Heart left ventricle (tissue), 16 donors: ENCODE measurements at regions not wholly inside any gene's neighbourhood (a gene's known extent, or its start where the extent isn't known, plus 50 kb on each side); places are given as distances from the start of the nearest gene placed in this dataset.

ENCODE experiments used
- ATAC-seq, 4 donors: fragments of 200-7000 bp; cut with Tn5 transposase; one replicate each; pipeline ENCODE4 v1.9.1; 2020 to 2022; ENCODE audit warnings: moderate library complexity in 4 of 4, mild to moderate bottlenecking in 3 of 4, moderate number of reproducible peaks in 1 of 4
- DNase-seq, 5 donors: peaks; one replicate each; pipeline ENCODE4 v3.0.0-alpha.2; 2020
- H3K27ac ChIP-seq, 12 donors: fragments of 200-600 bp; sonication (generic) in 4 of 12; one replicate each; pipeline versions ENCODE4 v1.5.0 to v1.8.0; 2016 to 2022; ENCODE audit warnings: mild to moderate bottlenecking in 2 of 12
- H3K27me3 ChIP-seq, 9 donors: fragments of 200-600 bp; sonication (generic) in 2 of 9; one replicate each; pipeline versions ENCODE4 v1.5.1 to v1.8.0; 2016 to 2022; ENCODE audit warnings: mild to moderate bottlenecking in 3 of 9
- H3K36me3 ChIP-seq, 9 donors: fragments of 200-600 bp; sonication (generic) in 2 of 9; one replicate each; pipeline versions ENCODE4 v1.5.0 to v1.8.0; 2018 to 2022; ENCODE audit warnings: mild to moderate bottlenecking in 2 of 9
- H3K4me1 ChIP-seq, 12 donors: fragments of 200-600 bp; sonication (generic) in 4 of 12; one replicate each; pipeline versions ENCODE4 v1.5.0 to v1.8.0; 2016 to 2022; ENCODE audit warnings: mild to moderate bottlenecking in 3 of 12
- H3K4me3 ChIP-seq, 12 donors: fragments of 200-600 bp; sonication (generic) in 4 of 12; one replicate each; pipeline versions ENCODE4 v1.5.0 to v1.8.0; 2017 to 2022; ENCODE audit warnings: mild to moderate bottlenecking in 9 of 12, moderate library complexity in 4 of 12
- H3K9me3 ChIP-seq, 12 donors: fragments of 200-600 bp; sonication (generic) in 4 of 12; one replicate each; pipeline versions ENCODE4 v1.5.0 to v1.8.0; 2016 to 2022; ENCODE audit warnings: mild to moderate bottlenecking in 1 of 12
- CTCF ChIP-seq, 12 donors: fragments of 200-600 bp; sonication (generic) in 4 of 12; IDR thresholded peaks; one replicate each; pipeline versions ENCODE4 v1.5.0 to v1.8.0; 2018 to 2022; ENCODE audit warnings: antibody characterized with exemption in 12 of 12, mild to moderate bottlenecking in 5 of 12
- POLR2A ChIP-seq, 2 donors: fragments of 450-650 bp; IDR thresholded peaks; one replicate each; pipeline ENCODE4 v1.6.1; 2017; ENCODE audit warnings: antibody characterized with exemption in 2 of 2, mild to moderate bottlenecking in 2 of 2, moderate library complexity in 2 of 2
- WGBS, 4 donors: extraction: QIAGEN DNeasy Blood & Tissue Kit in 2 of 4; methylation state at CpG; one replicate each; pipeline versions ENCODE4 v1.1.5 to v1.1.7; 2013 to 2018; 5-methylcytosine and 5-hydroxymethylcytosine counted together
- intact Hi-C, 10 donors: fragments of 100-400 bp; cut with DNase I; formaldehyde crosslinking; loops; one replicate each; pipeline versions ENCODE4 v1.11.1 to v1.14.2; 2022
- donor health status: ischemic (EF 13 %, LVEDD 7.1; RV severe dilation, severe dysfunction).
- donor health status: healthy with polysubstance abuse.
- donor health status: DM: no; HTN: yes; CAD: no.
- donor health status: DM: no; HTN: no; CAD: no.
- donor health status: ischemic (EF 25% LVEDD 6.9; RV normal size, moderate dysfunction).
- donor health status: ischemic (EF 25% LVEDD 5.7; RV mildly dilated, moderate dysfunction).
- donor health status: healthy.
- donor health status: DM: yes; HTN: yes; CAD: no.
- donor health status: ischemic (EF 35%, LVEDD 5.7; RV mildly dilated, moderate dysfunction).
- donor health status: nonischemic (EF 11% LVEDD 7.7; RV severe dilation, severe dysfunction).
- donor health status: DM: yes; HTN: yes; CAD: no.
- donor health status: PGD.
- donor health status: ischemic (EF 29% LVEDD 5.4; RV normal size, mild dysfunction).
- donor health status: nonischemic (EF 23%, LVEDD 6.1; RV moderate dilation, normal function).

- no peak for ATAC-seq
- intact Hi-C loops: no loop called here
- Histone ChIP-seq H3K4me3 (no peak overlapping the region), H3K36me3 (no peaks in the 10 kb centered on the region), H3K27ac (no peak overlapping the region), H3K27me3 (no peaks in the 10 kb centered on the region), H3K9me3 (no peaks in the 10 kb centered on the region), H3K4me1 (peaks cover 0 to 7% (median 0%) of the 10 kb centered on the region in 12 donors)
- WGBS, 4 donors: 87 to 95% (median 93%) methylated on average over 5 of the region's 5 CpGs
- DNase-seq: no peak
- no peak for TF ChIP-seq CTCF (IDR thresholded peaks at IDR 0.05)
- TF ChIP-seq POLR2A (IDR thresholded peaks at IDR 0.05): no peak
Measured at GRCh38 chr3:106182950-106183511, 314.2 kb upstream of the CBLB start.

GRCh38 chr3:106183762-106184391, 315.1 kb upstream of the CBLB start:
- peaks cover 0 to 7% (median 0%) of the 10 kb centered on the region in 12 donors for H3K4me1 ChIP-seq
- TF ChIP-seq POLR2A (IDR thresholded peaks at IDR 0.05) (no peak), CTCF (IDR thresholded peaks at IDR 0.05) (no peak)
- 61 to 72% (median 66%) methylated on average over 1 of the region's 1 CpG for WGBS, 4 donors
- no peaks in the 10 kb centered on the region for H3K27me3 ChIP-seq
- ATAC-seq (no peak), DNase-seq (no peak)
- intact Hi-C loops: no loop called here
- H3K4me3 ChIP-seq: no peak overlapping the region
- H3K27ac ChIP-seq: no peak overlapping the region
- no peaks in the 10 kb centered on the region for H3K36me3 ChIP-seq
- no peaks in the 10 kb centered on the region for H3K9me3 ChIP-seq

GRCh38 chr3:106184540-106185457, 316.0 kb upstream of the CBLB start:
- Histone ChIP-seq H3K27me3 (no peaks in the 10 kb centered on the region), H3K36me3 (no peaks in the 10 kb centered on the region), H3K9me3 (no peaks in the 10 kb centered on the region), H3K27ac (no peak overlapping the region), H3K4me1 (peaks cover 0 to 7% (median 0%) of the 10 kb centered on the region in 12 donors), H3K4me3 (no peak overlapping the region)
- intact Hi-C loops: no loop called here
- ATAC-seq: no peak
- no peak for TF ChIP-seq CTCF (IDR thresholded peaks at IDR 0.05)
- WGBS, 4 donors: 94 to 95% (median 94%) methylated on average over 4 of the region's 4 CpGs
- DNase-seq: no peak

GRCh38 chr3:106185949-106186348, 317.1 kb upstream of the CBLB start:
- no peaks in the 10 kb centered on the region for H3K27me3 ChIP-seq
- 75 to 82% (median 79%) methylated on average over 2 of the region's 2 CpGs for WGBS, 4 donors
- no peak overlapping the region for H3K27ac ChIP-seq
- intact Hi-C loops: no loop called here
- no peak for DNase-seq
- no peaks in the 10 kb centered on the region for H3K9me3 ChIP-seq
- no peaks in the 10 kb centered on the region for H3K36me3 ChIP-seq
- H3K4me3 ChIP-seq: no peak overlapping the region
- TF ChIP-seq CTCF (IDR thresholded peaks at IDR 0.05) (no peak), POLR2A (IDR thresholded peaks at IDR 0.05) (no peak)
- ATAC-seq: no peak
- peaks cover 0 to 7% (median 0%) of the 10 kb centered on the region in 12 donors for H3K4me1 ChIP-seq
